ENCODE measurements at regions not wholly inside any gene's neighbourhood (a gene's known extent, or its start where the extent isn't known, plus 50 kb on each side); places are given as distances from the start of the nearest gene placed in this dataset.

- TF ChIP-seq CTCF (IDR thresholded peaks at IDR 0.05) = no peak
- no peak for TF ChIP-seq TCF7L2 (IDR thresholded peaks at IDR 0.05; ENCODE audit: low read depth, low read length)
Measured at GRCh38 chr10:107984149-107984548, 819.6 kb upstream of the SORCS1 start.

Measured in Panc1 (cell line).